HAP-1 (cell line): ENCODE measurements at regions not wholly inside any gene's neighbourhood (a gene's known extent, or its start where the extent isn't known, plus 50 kb on each side); places are given as distances from the start of the nearest gene placed in this dataset.

Experiments
- DNase-seq, 2 experiments: peaks; one replicate each; pipeline ENCODE4 v3.0.0-alpha.2; 2016 to 2020; ENCODE audit warnings: low spot score in 2 of 2
- H3K27me3 ChIP-seq: fragments of 250-450 bp; sonication (Bioruptor Pico); 2 replicates; pipeline ENCODE4 v1.5.1; 2020; ENCODE audit warnings: low read depth, mild to moderate bottlenecking, moderate library complexity
- H3K36me3 ChIP-seq: fragments of 250-450 bp; sonication (Bioruptor Pico); replicated peaks from 2 replicates; pipeline ENCODE4 v1.5.1; 2020; ENCODE audit warnings: mild to moderate bottlenecking
- H3K4me1 ChIP-seq: fragments of 250-450 bp; sonication (Bioruptor Pico); 2 replicates; pipeline ENCODE4 v1.5.1; 2020; ENCODE audit warnings: mild to moderate bottlenecking
- H3K4me3 ChIP-seq: fragments of 250-450 bp; sonication (Bioruptor Pico); 2 replicates; pipeline ENCODE4 v1.5.1; 2020; ENCODE audit warnings: mild to moderate bottlenecking, moderate library complexity
- H3K9me3 ChIP-seq: fragments of 250-450 bp; sonication (Bioruptor Pico); 2 replicates; pipeline ENCODE4 v1.5.1; 2020; ENCODE audit warnings: mild to moderate bottlenecking, moderate library complexity
- in situ Hi-C: fragments of 300-500 bp; cut with MboI; formaldehyde crosslinking; loops from 3 replicates; pipeline ENCODE4 v1.14.3; 2020; ENCODE audit warnings: low sequenced_read_pairs, inconsistent platforms, mixed read lengths

- Histone ChIP-seq H3K9me3 (no peaks in the 10 kb centered on the region), H3K4me1 (no peaks in the 10 kb centered on the region), H3K4me3 (no peak overlapping the region), H3K36me3 (no peaks in the 10 kb centered on the region), H3K27me3 (no peaks in the 10 kb centered on the region)
- DNase-seq = no peak
- in situ Hi-C loops = no loop called here
Measured at GRCh38 chr2:53018825-53019425, 748.7 kb upstream of the CHAC2 start.

DNA sequence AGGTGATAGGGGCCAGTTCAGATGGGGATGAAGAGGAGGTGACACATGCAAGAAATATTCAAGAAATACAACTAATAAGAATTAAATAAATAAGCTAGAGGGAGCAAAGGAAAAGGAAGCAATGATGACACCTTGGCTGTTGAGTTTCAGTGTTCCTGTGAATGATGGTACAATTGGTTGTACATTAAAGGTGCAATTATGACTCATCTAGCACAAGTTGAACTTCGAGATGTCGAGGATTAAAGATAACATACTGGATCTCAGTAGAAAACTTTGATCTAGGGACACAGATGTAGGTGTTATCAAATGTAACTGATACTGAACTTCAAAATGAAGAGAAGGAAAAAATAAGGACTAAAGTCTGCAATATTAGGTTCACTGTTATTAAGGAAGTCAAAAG lies 760.6 kb upstream of the CHAC2 start:
- no peaks in the 10 kb centered on the region for H3K36me3 ChIP-seq
- H3K4me1 ChIP-seq = no peaks in the 10 kb centered on the region
- no peak for DNase-seq
- H3K4me3 ChIP-seq = no peak overlapping the region
- H3K9me3 ChIP-seq = no peaks in the 10 kb centered on the region
- in situ Hi-C loops = no loop called here
- no peaks in the 10 kb centered on the region for H3K27me3 ChIP-seq

- H3K27me3 ChIP-seq = no peaks in the 10 kb centered on the region
- no peak for DNase-seq
- in situ Hi-C loops = no loop called here
- H3K9me3 ChIP-seq = no peaks in the 10 kb centered on the region
- no peaks in the 10 kb centered on the region for H3K36me3 ChIP-seq
- no peak overlapping the region for H3K4me3 ChIP-seq
- no peaks in the 10 kb centered on the region for H3K4me1 ChIP-seq
Measured at GRCh38 chr2:53004413-53004812, 763.2 kb upstream of the CHAC2 start.

DNA sequence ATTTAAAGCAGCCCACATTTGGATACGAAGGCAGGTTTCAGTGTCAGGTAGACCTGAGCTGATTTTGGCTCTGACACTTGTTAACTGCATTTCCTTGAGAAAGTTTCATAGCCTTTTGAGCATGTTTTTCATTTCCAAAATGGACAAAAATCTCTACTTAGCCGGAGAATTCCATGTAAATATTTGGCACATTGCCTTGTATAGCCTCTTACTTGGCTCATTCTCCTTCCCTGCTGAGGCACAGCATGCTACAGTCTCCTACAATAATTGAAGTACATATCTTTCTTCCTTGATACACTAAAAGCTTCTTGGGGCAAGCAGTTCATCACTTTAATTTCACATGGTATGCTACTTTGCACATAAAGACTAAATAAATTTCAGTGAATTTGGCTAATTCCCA lies 772.2 kb upstream of the CHAC2 start:
- no peaks in the 10 kb centered on the region for H3K27me3 ChIP-seq
- no peaks in the 10 kb centered on the region for H3K36me3 ChIP-seq
- H3K4me3 ChIP-seq = no peak overlapping the region
- no peak for DNase-seq
- peaks cover 5% of the 10 kb centered on the region for H3K9me3 ChIP-seq
- in situ Hi-C loops = no loop called here
- H3K4me1 ChIP-seq = peaks cover 2% of the 10 kb centered on the region; the same call in 1 of the 2 replicates

DNA sequence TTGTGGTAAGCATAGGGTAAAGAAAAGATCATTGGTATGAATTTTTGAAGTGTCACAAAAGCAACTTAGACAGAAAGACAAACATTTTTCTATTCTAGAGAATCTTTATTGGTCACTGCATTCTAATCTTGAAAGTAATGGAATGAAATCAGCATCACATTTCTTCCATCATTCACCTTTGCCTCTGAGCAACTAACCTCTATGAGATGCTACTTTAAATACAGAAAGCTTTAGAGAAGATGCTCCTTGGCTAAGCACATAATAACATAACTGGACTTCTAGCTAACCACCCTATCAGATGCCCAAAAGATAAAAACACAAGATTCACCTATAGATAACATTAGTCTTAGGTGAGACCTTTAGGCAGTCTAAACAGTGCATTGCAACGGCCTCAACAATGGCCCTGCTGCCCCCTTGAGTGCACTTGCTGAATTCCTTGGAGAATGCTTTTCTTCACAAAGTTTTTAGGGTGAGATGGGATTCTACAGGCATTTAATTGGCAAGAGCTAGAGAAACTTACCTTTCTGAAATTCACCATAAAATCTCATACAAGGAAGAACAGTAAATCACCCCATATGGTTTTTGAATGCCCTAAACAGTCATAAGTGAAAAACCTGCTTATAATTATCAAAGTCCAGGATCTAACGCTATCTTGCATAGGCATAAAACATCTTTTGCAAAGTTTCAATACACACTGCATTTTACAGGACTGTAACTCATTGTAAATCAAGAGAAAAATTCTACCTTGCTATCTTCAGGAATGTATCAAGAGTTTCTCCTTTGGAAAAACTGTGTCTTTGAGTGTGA lies 791.3 kb upstream of the CHAC2 start:
- Histone ChIP-seq H3K27me3 (no peaks in the 10 kb centered on the region), H3K9me3 (no peaks in the 10 kb centered on the region), H3K4me1 (no peaks in the 10 kb centered on the region), H3K36me3 (no peaks in the 10 kb centered on the region), H3K4me3 (no peak overlapping the region)
- in situ Hi-C loops = no loop called here
- DNase-seq = peak; percentile 21 to 51

- Histone ChIP-seq H3K4me1 (no peaks in the 10 kb centered on the region), H3K4me3 (no peak overlapping the region), H3K36me3 (no peaks in the 10 kb centered on the region), H3K27me3 (no peaks in the 10 kb centered on the region), H3K9me3 (no peaks in the 10 kb centered on the region)
- in situ Hi-C loops = no loop called here
- DNase-seq = no peak
Measured at GRCh38 chr2:52974127-52974526, 793.5 kb upstream of the CHAC2 start.

GRCh38 chr2:52970642-52971041 lies 797.0 kb upstream of the CHAC2 start:
- no peaks in the 10 kb centered on the region for H3K36me3 ChIP-seq
- DNase-seq = no peak
- H3K27me3 ChIP-seq = no peaks in the 10 kb centered on the region
- H3K9me3 ChIP-seq = no peaks in the 10 kb centered on the region
- H3K4me1 ChIP-seq = no peaks in the 10 kb centered on the region
- no peak overlapping the region for H3K4me3 ChIP-seq
- in situ Hi-C loops = no loop called here

DNA sequence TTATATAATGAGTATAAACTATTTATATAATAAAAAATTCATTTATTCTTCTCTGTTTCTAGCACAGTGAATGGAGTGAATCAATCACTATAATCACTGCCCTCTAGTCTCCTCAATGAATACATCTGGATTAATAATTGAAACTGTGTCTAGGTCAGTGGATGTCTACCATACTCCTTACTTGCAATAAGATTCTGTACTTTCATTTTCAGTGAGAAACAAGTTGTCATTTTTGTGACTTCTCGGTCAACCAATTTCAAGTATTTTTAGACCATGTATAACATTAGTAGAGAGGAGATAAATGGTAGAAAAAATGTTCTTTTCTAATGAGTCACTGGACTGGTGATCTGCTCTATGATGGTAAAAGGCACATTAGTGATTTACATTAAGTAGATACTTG lies 799.6 kb upstream of the CHAC2 start:
- Histone ChIP-seq H3K4me1 (0 out of 2 replicates have a peak, but pooled peaks cover 4% of the 10 kb centered on the region), H3K36me3 (no peaks in the 10 kb centered on the region), H3K9me3 (no peaks in the 10 kb centered on the region), H3K27me3 (no peaks in the 10 kb centered on the region), H3K4me3 (no peak overlapping the region)
- no peak for DNase-seq
- in situ Hi-C loops = no loop called here

GRCh38 chr2:52964916-52965530 lies 802.6 kb upstream of the CHAC2 start:
- H3K4me3 ChIP-seq = no peak overlapping the region
- peak in 1 of 2 experiments; percentile 7 for DNase-seq
- no peaks in the 10 kb centered on the region for H3K27me3 ChIP-seq
- in situ Hi-C loops = no loop called here
- no peaks in the 10 kb centered on the region for H3K9me3 ChIP-seq
- H3K36me3 ChIP-seq = no peaks in the 10 kb centered on the region
- H3K4me1 ChIP-seq = 0 out of 2 replicates have a peak, but pooled peaks cover 4% of the 10 kb centered on the region

DNA sequence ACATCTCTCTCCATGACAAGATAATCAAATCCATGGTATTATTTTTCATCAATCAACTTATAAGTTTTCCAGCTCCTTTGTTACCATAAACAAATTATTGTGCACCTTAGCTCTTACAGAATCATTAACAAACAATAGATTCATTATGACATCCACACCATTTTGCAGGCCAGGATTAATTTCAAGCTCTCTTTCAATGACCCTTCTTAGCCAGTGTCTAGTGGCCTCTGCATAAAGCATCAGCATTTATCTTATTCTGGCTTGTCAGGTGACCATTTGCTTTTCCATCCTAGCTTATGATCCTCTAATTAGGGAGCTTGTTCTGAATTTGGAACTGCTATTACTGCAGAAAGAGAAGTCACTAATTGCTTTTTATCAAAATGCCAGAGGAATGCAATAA lies 806.2 kb upstream of the CHAC2 start:
- no peak for DNase-seq
- in situ Hi-C loops = no loop called here

GRCh38 chr2:52960881-52961280 lies 806.7 kb upstream of the CHAC2 start:
- Histone ChIP-seq H3K4me1 (0 out of 2 replicates have a peak, but pooled peaks cover 4% of the 10 kb centered on the region), H3K9me3 (no peaks in the 10 kb centered on the region), H3K27me3 (no peaks in the 10 kb centered on the region), H3K4me3 (no peak overlapping the region), H3K36me3 (no peaks in the 10 kb centered on the region)
- DNase-seq = no peak
- in situ Hi-C loops = no loop called here

More for the DNA sequence above, 806.2 kb upstream of the CHAC2 start:
- Histone ChIP-seq H3K36me3 (no peaks in the 10 kb centered on the region), H3K27me3 (no peaks in the 10 kb centered on the region), H3K4me3 (no peak overlapping the region), H3K9me3 (no peaks in the 10 kb centered on the region), H3K4me1 (0 out of 2 replicates have a peak, but pooled peaks cover 4% of the 10 kb centered on the region)

DNA sequence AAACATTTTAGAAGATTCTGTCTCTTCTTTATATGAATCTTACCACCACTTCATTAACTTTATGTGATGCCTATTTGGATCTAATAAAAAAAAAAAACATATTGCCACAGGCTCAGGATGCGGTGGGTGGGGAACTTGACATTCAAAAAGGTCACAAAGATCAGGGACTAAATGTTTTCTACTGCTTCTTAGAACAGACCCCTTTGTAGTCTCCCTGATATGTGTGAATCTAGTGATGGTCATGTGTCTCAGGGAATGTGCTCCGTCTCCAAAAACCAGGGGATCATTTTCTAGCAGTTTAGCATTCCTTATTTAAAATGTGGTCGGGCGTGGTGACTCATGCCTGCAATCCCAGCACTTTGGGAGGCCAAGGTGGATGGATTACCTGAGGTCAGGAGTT lies 807.8 kb upstream of the CHAC2 start:
- H3K9me3 ChIP-seq = no peaks in the 10 kb centered on the region
- H3K4me3 ChIP-seq = no peak overlapping the region
- in situ Hi-C loops = no loop called here
- no peaks in the 10 kb centered on the region for H3K36me3 ChIP-seq
- no peak for DNase-seq
- 0 out of 2 replicates have a peak, but pooled peaks cover 2% of the 10 kb centered on the region for H3K4me1 ChIP-seq
- H3K27me3 ChIP-seq = no peaks in the 10 kb centered on the region

DNA sequence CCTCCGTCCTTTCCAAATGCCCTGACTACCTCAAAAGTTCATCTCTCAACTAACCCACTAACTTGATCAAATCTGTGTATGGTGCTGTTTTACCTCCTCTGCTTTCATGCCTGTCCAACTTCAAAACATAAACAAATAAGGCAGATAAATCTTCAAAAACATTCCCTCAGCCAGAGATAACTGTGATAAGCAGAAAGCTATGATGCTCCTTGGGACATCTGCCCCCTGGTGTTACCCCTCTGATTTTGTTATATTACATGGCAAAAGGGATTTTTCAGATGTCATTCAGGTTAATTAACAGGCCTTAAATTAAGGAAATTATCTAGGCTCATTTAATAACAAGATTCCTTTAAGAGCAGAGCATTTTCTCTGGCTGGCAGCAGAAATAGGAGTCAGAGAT lies 810.8 kb upstream of the CHAC2 start:
- in situ Hi-C loops = no loop called here
- Histone ChIP-seq H3K27me3 (no peaks in the 10 kb centered on the region), H3K36me3 (no peaks in the 10 kb centered on the region), H3K4me3 (no peak overlapping the region), H3K4me1 (no peaks in the 10 kb centered on the region), H3K9me3 (no peaks in the 10 kb centered on the region)
- DNase-seq = no peak

DNA sequence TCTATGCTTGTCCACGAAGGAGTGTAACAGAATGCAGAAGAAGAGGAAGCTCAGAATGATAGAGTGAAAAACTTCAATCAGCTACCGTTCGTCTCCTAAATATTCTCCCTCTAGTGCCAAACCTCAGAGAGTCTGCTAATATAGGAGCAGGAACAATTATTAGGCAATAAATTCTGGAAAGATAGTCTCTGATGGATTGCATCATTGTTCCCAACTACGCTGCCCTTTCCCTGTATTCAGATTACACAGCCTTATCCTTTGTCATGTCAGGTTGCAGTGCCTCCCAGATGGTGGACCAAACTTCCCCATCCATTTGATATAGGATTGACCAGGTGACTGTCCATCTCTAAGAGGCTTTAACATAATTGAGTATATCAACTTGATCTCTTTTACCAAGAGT lies 811.5 kb upstream of the CHAC2 start:
- H3K36me3 ChIP-seq = no peaks in the 10 kb centered on the region
- H3K4me1 ChIP-seq = no peaks in the 10 kb centered on the region
- no peaks in the 10 kb centered on the region for H3K9me3 ChIP-seq
- no peak for DNase-seq
- H3K27me3 ChIP-seq = no peaks in the 10 kb centered on the region
- no peak overlapping the region for H3K4me3 ChIP-seq
- in situ Hi-C loops = no loop called here
